BLaER1 treated with 17β-estradiol and CSF1 and Interleukin-3, amounts not matched to agents 10 nM and 100 nM (cell line): ENCODE measurements at regions not wholly inside any gene's neighbourhood (a gene's known extent, or its start where the extent isn't known, plus 50 kb on each side); places are given as distances from the start of the nearest gene placed in this dataset.

Experiments used
- H3K27ac ChIP-seq, 11 experiments: shearing (Covaris generic); formaldehyde crosslinking; 2 replicates each; pipeline ENCODE4 v1.8.1; 2022
- H3K27me3 ChIP-seq, 11 experiments: shearing (Covaris generic); formaldehyde crosslinking; 2 replicates each; pipeline ENCODE4 v1.8.1; 2022
- H3K36me3 ChIP-seq, 11 experiments: shearing (Covaris generic); formaldehyde crosslinking; 2 replicates each; pipeline ENCODE4 v1.8.1; 2022
- H3K4me1 ChIP-seq, 10 experiments: shearing (Covaris generic); formaldehyde crosslinking; 2 replicates each; pipeline ENCODE4 v1.8.1; 2022
- H3K4me2 ChIP-seq, 11 experiments: shearing (Covaris generic); formaldehyde crosslinking; 2 replicates each; pipeline ENCODE4 v1.8.1; 2022
- H3K4me3 ChIP-seq, 10 experiments: shearing (Covaris generic); formaldehyde crosslinking; 2 replicates each; pipeline ENCODE4 v1.8.1; 2022
- H3K9ac ChIP-seq, 11 experiments: shearing (Covaris generic); formaldehyde crosslinking; 2 replicates each; pipeline ENCODE4 v1.8.1; 2022
- H3K9me3 ChIP-seq, 11 experiments: shearing (Covaris generic); formaldehyde crosslinking; replicated peaks in 1 of 11; 2 replicates each; pipeline ENCODE4 v1.8.1; 2022
- H4K20me1 ChIP-seq, 11 experiments: shearing (Covaris generic); formaldehyde crosslinking; 2 replicates each; pipeline ENCODE4 v1.8.1; 2022
- Cebpa-rat ChIP-seq, 11 experiments: shearing (Covaris generic); IDR thresholded peaks; 2 replicates each; pipeline ENCODE4 v1.8.1; 2022

- H3K27me3 ChIP-seq, result no peaks in the 10 kb centered on the region
- no peak for TF ChIP-seq Cebpa-rat (IDR thresholded peaks at IDR 0.05)
- peaks cover 11 to 40% (median 30%) of the 10 kb centered on the region in 10 experiments for H3K4me1 ChIP-seq
Measured at GRCh38 chr15:98501632-98502031, 146.7 kb upstream of the IGF1R start.

GRCh38 chr15:98503970-98504369, 144.4 kb upstream of the IGF1R start:
- peak in 5 of 11 experiments; percentile 35 to 77 (median 53); a peak in 6 of 22 replicates for TF ChIP-seq Cebpa-rat (IDR thresholded peaks at IDR 0.05)
- H3K27me3 ChIP-seq, result no peaks in the 10 kb centered on the region
- no peaks in the 10 kb centered on the region for H3K36me3 ChIP-seq
- no peak overlapping the region for H3K4me3 ChIP-seq
- H3K9me3 ChIP-seq, result peaks cover 16 to 27% (median 21%) of the 10 kb centered on the region in 11 experiments
- H3K4me2 ChIP-seq, result peak overlapping the region; percentile 53 to 77 (median 65)
- no peaks in the 10 kb centered on the region for H4K20me1 ChIP-seq
- H3K27ac ChIP-seq, result peak overlapping the region in 9 of 11 experiments; percentile 22 to 83 (median 73); a peak in 17 of 22 replicates
- peaks cover 11 to 41% (median 30%) of the 10 kb centered on the region in 10 experiments for H3K4me1 ChIP-seq
- H3K9ac ChIP-seq, result peak overlapping the region in 6 of 11 experiments; percentile 25 to 65 (median 50); a peak in 9 of 22 replicates

More at GRCh38 chr15:98501632-98502031, 146.7 kb upstream of the IGF1R start:
- Histone ChIP-seq H3K9me3 (peaks cover 17 to 28% (median 26%) of the 10 kb centered on the region in 11 experiments), H4K20me1 (no peaks in the 10 kb centered on the region), H3K27ac (no peak overlapping the region), H3K4me2 (no peak overlapping the region), H3K4me3 (no peak overlapping the region), H3K9ac (no peak overlapping the region), H3K36me3 (no peaks in the 10 kb centered on the region)

GRCh38 chr15:98504998-98505397, 143.3 kb upstream of the IGF1R start:
- H3K4me1 ChIP-seq, result peaks cover 11 to 41% (median 30%) of the 10 kb centered on the region in 10 experiments
- H3K9me3 ChIP-seq, result peaks cover 8 to 17% (median 11%) of the 10 kb centered on the region in 11 experiments
- no peak for TF ChIP-seq Cebpa-rat (IDR thresholded peaks at IDR 0.05)
- H3K27me3 ChIP-seq, result no peaks in the 10 kb centered on the region
- peak overlapping the region in 9 of 11 experiments; percentile 54 to 77 (median 66); a peak in 15 of 22 replicates for H3K4me2 ChIP-seq
- H3K9ac ChIP-seq, result peak overlapping the region in 5 of 11 experiments; percentile 20 to 52 (median 50); a peak in 3 of 22 replicates
- peak overlapping the region in 8 of 11 experiments; percentile 54 to 83 (median 74); a peak in 16 of 22 replicates for H3K27ac ChIP-seq
- H3K4me3 ChIP-seq, result no peak overlapping the region
- no peaks in the 10 kb centered on the region for H4K20me1 ChIP-seq
- no peaks in the 10 kb centered on the region for H3K36me3 ChIP-seq

GRCh38 chr15:98505611-98506031, 142.7 kb upstream of the IGF1R start:
- H3K4me2 ChIP-seq, result peak overlapping the region in 6 of 11 experiments; percentile 6 to 77 (median 64); a peak in 9 of 22 replicates
- TF ChIP-seq Cebpa-rat (IDR thresholded peaks at IDR 0.05), result peak in 1 of 11 experiments; percentile 37; a peak in 1 of 22 replicates
- no peaks in the 10 kb centered on the region for H3K36me3 ChIP-seq
- no peak overlapping the region for H3K9ac ChIP-seq
- H4K20me1 ChIP-seq, result no peaks in the 10 kb centered on the region
- no peak overlapping the region for H3K4me3 ChIP-seq
- H3K4me1 ChIP-seq, result peaks cover 11 to 41% (median 30%) of the 10 kb centered on the region in 10 experiments
- peak overlapping the region in 7 of 11 experiments; percentile 1 to 83 (median 73); a peak in 8 of 22 replicates for H3K27ac ChIP-seq
- H3K9me3 ChIP-seq, result peaks cover 2 to 16% (median 5%) of the 10 kb centered on the region in 11 experiments; a peak in 18 of 22 replicates
- H3K27me3 ChIP-seq, result no peaks in the 10 kb centered on the region

- Histone ChIP-seq H3K27ac (peak overlapping the region in 4 of 11 experiments; percentile 10 to 83 (median 72); a peak in 4 of 22 replicates), H3K27me3 (no peaks in the 10 kb centered on the region), H3K36me3 (no peaks in the 10 kb centered on the region)
Measured at GRCh38 chr15:98506172-98506571, 142.2 kb upstream of the IGF1R start.

GRCh38 chr15:98506711-98507110, 141.6 kb upstream of the IGF1R start:
- Histone ChIP-seq H3K9me3 (peaks cover 0 to 7% (median 0%) of the 10 kb centered on the region in 11 experiments; a peak in 2 of 22 replicates), H3K9ac (no peak overlapping the region), H3K36me3 (no peaks in the 10 kb centered on the region), H3K27me3 (no peaks in the 10 kb centered on the region), H3K4me1 (peaks cover 11 to 41% (median 30%) of the 10 kb centered on the region in 10 experiments), H3K27ac (peak overlapping the region in 3 of 11 experiments; percentile 10 to 83 (median 69); a peak in 3 of 22 replicates), H4K20me1 (no peaks in the 10 kb centered on the region), H3K4me2 (0 out of 22 replicates have a peak overlapping the region, but pooled peaks of 1 of the 11 experiments have one; percentile 55), H3K4me3 (no peak overlapping the region)
- TF ChIP-seq Cebpa-rat (IDR thresholded peaks at IDR 0.05), result no peak

More at GRCh38 chr15:98506172-98506571, 142.2 kb upstream of the IGF1R start:
- no peak for TF ChIP-seq Cebpa-rat (IDR thresholded peaks at IDR 0.05)
- Histone ChIP-seq H3K9ac (no peak overlapping the region), H3K9me3 (peaks cover 0 to 12% (median 0%) of the 10 kb centered on the region in 11 experiments; a peak in 7 of 22 replicates), H3K4me3 (no peak overlapping the region), H4K20me1 (no peaks in the 10 kb centered on the region), H3K4me2 (peak overlapping the region in 2 of 11 experiments; percentile 55 to 77; a peak in 3 of 22 replicates), H3K4me1 (peaks cover 11 to 41% (median 30%) of the 10 kb centered on the region in 10 experiments)

- no peak for TF ChIP-seq Cebpa-rat (IDR thresholded peaks at IDR 0.05)
- H3K27me3 ChIP-seq, result no peaks in the 10 kb centered on the region
Measured at GRCh38 chr15:98513428-98513986, 134.8 kb upstream of the IGF1R start.

GRCh38 chr15:98514034-98514622, 134.2 kb upstream of the IGF1R start:
- TF ChIP-seq Cebpa-rat (IDR thresholded peaks at IDR 0.05), result no peak
- Histone ChIP-seq H3K27me3 (no peaks in the 10 kb centered on the region), H3K9ac (no peak overlapping the region)

More at GRCh38 chr15:98513428-98513986, 134.8 kb upstream of the IGF1R start:
- H3K27ac ChIP-seq, result no peak overlapping the region
- no peaks in the 10 kb centered on the region for H4K20me1 ChIP-seq
- H3K36me3 ChIP-seq, result no peaks in the 10 kb centered on the region
- no peak overlapping the region for H3K9ac ChIP-seq
- peak overlapping the region in 4 of 11 experiments; percentile 6 to 36 (median 22); a peak in 5 of 22 replicates for H3K4me2 ChIP-seq
- H3K4me3 ChIP-seq, result no peak overlapping the region
- peaks cover 0 to 17% (median 6%) of the 10 kb centered on the region in 10 experiments; a peak in 8 of 20 replicates for H3K4me1 ChIP-seq
- peaks cover 0 to 6% (median 0%) of the 10 kb centered on the region in 11 experiments; a peak in 1 of 22 replicates for H3K9me3 ChIP-seq

More at GRCh38 chr15:98514034-98514622, 134.2 kb upstream of the IGF1R start:
- Histone ChIP-seq H3K4me2 (no peak overlapping the region), H3K36me3 (no peaks in the 10 kb centered on the region), H3K9me3 (peaks cover 0 to 6% (median 0%) of the 10 kb centered on the region in 11 experiments; a peak in 1 of 22 replicates), H3K4me1 (peaks cover 0 to 17% (median 6%) of the 10 kb centered on the region in 10 experiments; a peak in 8 of 20 replicates), H3K4me3 (no peak overlapping the region), H3K27ac (no peak overlapping the region), H4K20me1 (no peaks in the 10 kb centered on the region)
